WTC11 (cell line): ENCODE measurements at regions not wholly inside any gene's neighbourhood (a gene's known extent, or its start where the extent isn't known, plus 50 kb on each side); places are given as distances from the start of the nearest gene placed in this dataset.

Source experiments
- ATAC-seq: fragments of 200-7000 bp; cut with Tn5 transposase; 2 replicates; pipeline ENCODE4 v1.10.0; 2021; ENCODE audit warnings: mild to moderate bottlenecking, moderate library complexity
- CTCF ChIA-PET: fragments of 300-600 bp; sonication (Branson Sonifier 250); formaldehyde crosslinking; loops from one replicate; lab custom pipeline; 2021; ENCODE audit warnings: antibody characterized with exemption; lab: Charles Lee
- POLR2A ChIA-PET: fragments of 350-600 bp; sonication (Branson Sonifier 250); formaldehyde crosslinking; loops from one replicate; lab custom pipeline; 2021; ENCODE audit warnings: antibody characterized with exemption; lab: Charles Lee
- DNase-seq: peaks from one replicate; pipeline ENCODE4 v3.0.0; 2021; ENCODE audit warnings: low spot score
- H3K27ac Mint-ChIP-seq: 2 replicates; pipeline ENCODE4 v1.8.0; 2021; ENCODE audit warnings: mixed read lengths
- H3K27me3 Mint-ChIP-seq: 2 replicates; pipeline ENCODE4 v1.8.0; 2021; ENCODE audit warnings: low read depth, mild to moderate bottlenecking, moderate library complexity, mixed read lengths
- H3K36me3 Mint-ChIP-seq: 2 replicates; pipeline ENCODE4 v1.8.0; 2021; ENCODE audit warnings: mixed read lengths
- H3K4me1 Mint-ChIP-seq: 2 replicates; pipeline ENCODE4 v1.8.0; 2022; ENCODE audit warnings: mixed read lengths
- H3K4me3 Mint-ChIP-seq: 2 replicates; pipeline ENCODE4 v1.8.0; 2021; ENCODE audit warnings: mild to moderate bottlenecking, moderate library complexity, mixed read lengths
- H3K9me3 Mint-ChIP-seq: 2 replicates; pipeline ENCODE4 v1.8.0; 2021; ENCODE audit warnings: mixed read lengths
- ATF2 ChIP-seq: sonication (generic); formaldehyde crosslinking; IDR thresholded peaks from 2 replicates; pipeline ENCODE4 v1.8.1; 2022; ENCODE audit warnings: low read depth, missing genetic modification reagents, borderline replicate concordance
- CDX4 ChIP-seq: fragments of 250-450 bp; sonication (Bioruptor Pico); IDR thresholded peaks from 2 replicates; pipeline ENCODE4 v1.9.0; 2021; ENCODE audit warnings: moderate library complexity, mild to moderate bottlenecking, inconsistent platforms, borderline replicate concordance
- E2F1 ChIP-seq: sonication (generic); formaldehyde crosslinking; IDR thresholded peaks from 2 replicates; pipeline ENCODE4 v1.8.0; 2022; ENCODE audit warnings: mild to moderate bottlenecking, missing genetic modification reagents
- EMX1 ChIP-seq: fragments of 250-450 bp; sonication (Bioruptor Pico); IDR thresholded peaks from 2 replicates; pipeline ENCODE4 v1.8.0; 2021; ENCODE audit warnings: mild to moderate bottlenecking
- ERG ChIP-seq: fragments of 250-450 bp; sonication (Bioruptor Pico); IDR thresholded peaks from 2 replicates; pipeline ENCODE4 v1.8.0; 2021; ENCODE audit warnings: mild to moderate bottlenecking
- GRHL2 ChIP-seq: fragments of 250-450 bp; sonication (Bioruptor Pico); IDR thresholded peaks from 2 replicates; pipeline ENCODE4 v1.8.0; 2022; ENCODE audit warnings: mild to moderate bottlenecking, moderate library complexity; ENCODE audit not compliant: insufficient replicate concordance, severe bottlenecking
- IRF2 ChIP-seq: sonication (generic); formaldehyde crosslinking; IDR thresholded peaks from 2 replicates; pipeline ENCODE4 v1.8.0; 2022; ENCODE audit warnings: low read depth, missing genetic modification reagents, borderline replicate concordance
- KAT7 ChIP-seq: sonication (generic); formaldehyde crosslinking; IDR thresholded peaks from 2 replicates; pipeline ENCODE4 v1.8.1; 2023; ENCODE audit warnings: missing genetic modification reagents, mild to moderate bottlenecking, borderline replicate concordance
- MLX ChIP-seq: sonication (generic); formaldehyde crosslinking; IDR thresholded peaks from 2 replicates; pipeline ENCODE4 v1.8.1; 2023; ENCODE audit warnings: mild to moderate bottlenecking, missing genetic modification reagents, moderate library complexity
- NR1H2 ChIP-seq: sonication (generic); formaldehyde crosslinking; IDR thresholded peaks from 2 replicates; pipeline ENCODE4 v1.9.0; 2021; ENCODE audit warnings: mild to moderate bottlenecking, moderate library complexity, missing genetic modification reagents
- NR3C1 ChIP-seq: sonication (generic); formaldehyde crosslinking; conservative IDR thresholded peaks from 2 replicates; pipeline ENCODE4 v1.8.1; 2023; ENCODE audit warnings: low read depth, mild to moderate bottlenecking, missing genetic modification reagents
- OVOL2 ChIP-seq: fragments of 250-450 bp; sonication (Bioruptor Pico); IDR thresholded peaks from 2 replicates; pipeline ENCODE4 v1.9.0; 2021; ENCODE audit warnings: mild to moderate bottlenecking, borderline replicate concordance
- PRDM15 ChIP-seq: sonication (generic); formaldehyde crosslinking; IDR thresholded peaks from 2 replicates; pipeline ENCODE4 v1.8.0; 2022; ENCODE audit warnings: missing genetic modification reagents
- PRRX2 ChIP-seq: fragments of 250-450 bp; sonication (Bioruptor Pico); IDR thresholded peaks from 2 replicates; pipeline ENCODE4 v1.8.0; 2021; ENCODE audit warnings: mild to moderate bottlenecking
- USF2 ChIP-seq: sonication (generic); formaldehyde crosslinking; IDR thresholded peaks from 2 replicates; pipeline ENCODE4 v1.8.1; 2023; ENCODE audit warnings: mild to moderate bottlenecking, missing genetic modification reagents, moderate library complexity
- ZBTB21 ChIP-seq: sonication (generic); formaldehyde crosslinking; IDR thresholded peaks from 2 replicates; pipeline ENCODE4 v1.8.1; 2023; ENCODE audit warnings: mild to moderate bottlenecking, missing genetic modification reagents, borderline replicate concordance
- ZMAT4 ChIP-seq: fragments of 250-450 bp; sonication (Bioruptor Pico); IDR thresholded peaks from 2 replicates; pipeline ENCODE4 v1.9.0; 2021; ENCODE audit warnings: mild to moderate bottlenecking
- ZNF263 ChIP-seq: sonication (generic); formaldehyde crosslinking; IDR thresholded peaks from 2 replicates; pipeline ENCODE4 v1.8.1; 2022; ENCODE audit warnings: low read depth, mild to moderate bottlenecking, moderate library complexity, missing genetic modification reagents
- ZNF512 ChIP-seq: sonication (generic); formaldehyde crosslinking; IDR thresholded peaks from 2 replicates; pipeline ENCODE4 v1.8.1; 2022; ENCODE audit warnings: missing genetic modification reagents, borderline replicate concordance
- ZNF671 ChIP-seq: fragments of 250-450 bp; sonication (Bioruptor Pico); IDR thresholded peaks from 2 replicates; pipeline ENCODE4 v1.8.0; 2021; ENCODE audit warnings: mild to moderate bottlenecking
- ZSCAN18 ChIP-seq: fragments of 250-450 bp; sonication (Bioruptor Pico); IDR thresholded peaks from 2 replicates; pipeline ENCODE4 v2.1.2; 2022; ENCODE audit warnings: mild to moderate bottlenecking, moderate library complexity

- no peak for TF ChIP-seq MLX (CRISPR knock-in tag)
- TF ChIP-seq PRRX2: no peak
- no peak for TF ChIP-seq ZNF512 (CRISPR knock-in tag)
- TF ChIP-seq USF2 (CRISPR knock-in tag): no peak
- TF ChIP-seq ATF2 (CRISPR knock-in tag): no peak
- no peak for TF ChIP-seq ZSCAN18 (CRISPR knock-in tag)
- TF ChIP-seq ZNF263 (CRISPR knock-in tag): no peak
- TF ChIP-seq NR3C1: no peak
- no peak for TF ChIP-seq ERG (CRISPR knock-in tag)
Observed at GRCh38 chr10:118969014-118969413, 60.5 kb upstream of the NANOS1 start (continued).

- Mint-ChIP-seq H3K4me3 (no peak overlapping the region), H3K27ac (no peak overlapping the region), H3K9me3 (peaks cover 24% of the 10 kb centered on the region), H3K36me3 (peaks cover 14% of the 10 kb centered on the region), H3K4me1 (no peaks in the 10 kb centered on the region), H3K27me3 (peaks cover 8% of the 10 kb centered on the region)
- ChIA-PET POLR2A (no interaction called here), CTCF (interaction anchor here (0.6 to 1.6 kb wide), 2 partner anchors 61 to 105 kb away, joined by 3 to 5 read pairs; no protein-coding TSS in a partner anchor)
- DNase-seq: no peak
- ATAC-seq: no peak
- TF ChIP-seq ZMAT4 (CRISPR knock-in tag) (no peak), NR1H2 (CRISPR knock-in tag) (no peak), CDX4 (no peak), OVOL2 (no peak), E2F1 (CRISPR knock-in tag) (no peak), USF2 (CRISPR knock-in tag) (no peak), IRF2 (CRISPR knock-in tag) (no peak), KAT7 (CRISPR knock-in tag) (no peak), GRHL2 (CRISPR knock-in tag) (no peak), PRDM15 (CRISPR knock-in tag) (no peak), ZNF671 (CRISPR knock-in tag) (no peak), ZBTB21 (CRISPR knock-in tag) (no peak), ZNF263 (CRISPR knock-in tag) (no peak), EMX1 (CRISPR knock-in tag) (no peak)
Observed at GRCh38 chr10:118970770-118971169, 58.7 kb upstream of the NANOS1 start.
